ENCODE measurements at regions not wholly inside any gene's neighbourhood (a gene's known extent, or its start where the extent isn't known, plus 50 kb on each side); places are given as distances from the start of the nearest gene placed in this dataset.
A peak's percentile ranks its signal among the peaks of the same experiment; 100 is the strongest.
"Not testable (repeated sequence)": the region's sequence is repeated elsewhere in the genome, so short reads cannot be mapped to it uniquely, and the experiment has no call there.

DNA sequence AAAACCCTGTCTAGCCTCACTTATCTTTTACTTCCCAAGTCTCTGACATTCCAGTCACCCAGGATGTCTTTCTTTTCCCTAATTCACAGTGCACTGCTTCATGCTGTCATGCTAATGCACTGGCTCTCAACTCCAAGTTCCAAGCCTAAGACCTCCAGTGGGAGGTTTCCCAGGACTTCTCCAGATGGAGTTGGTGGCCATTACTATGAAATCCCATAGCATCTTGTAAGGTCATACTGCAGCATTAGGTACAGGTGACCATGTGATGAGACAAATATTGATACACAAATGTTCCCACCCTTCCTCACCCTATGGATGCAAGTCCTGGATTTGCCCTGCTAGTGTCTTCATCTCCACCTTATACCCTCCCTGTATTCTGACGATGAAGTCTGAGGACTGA, 138.6 kb upstream of the PRICKLE2 start:
- TF ChIP-seq EZH2phosphoT487 (IDR thresholded peaks at IDR 0.05; ENCODE audit: insufficient read depth, low read depth): no peak
- no peak for TF ChIP-seq EZH2 (IDR thresholded peaks at IDR 0.05; ENCODE audit: insufficient read depth, poor library complexity, severe bottlenecking)
- Histone ChIP-seq H3K79me2 (ENCODE audit: insufficient read depth) (no peaks in the 10 kb centered on the region), H3K9ac (no peak overlapping the region), H3K4me3 (no peak overlapping the region), H2AFZ (no peak overlapping the region), H3K4me1 (ENCODE audit: insufficient read depth) (no peaks in the 10 kb centered on the region), H3K9me3 (ENCODE audit: low read depth) (no peaks in the 10 kb centered on the region), H4K20me1 (ENCODE audit: insufficient read depth) (no peaks in the 10 kb centered on the region), H3F3A (ENCODE audit: insufficient read depth) (no peaks in the 10 kb centered on the region), H3K27me3 (replicated peaks; ENCODE audit: insufficient read depth) (no peaks in the 10 kb centered on the region), H3K4me2 (ENCODE audit: unreplicated experiment) (no peak overlapping the region), H3K9me2 (ENCODE audit: insufficient read depth) (no peaks in the 10 kb centered on the region), H3K36me3 (ENCODE audit: low read depth) (no peaks in the 10 kb centered on the region), H3K27ac (no peak overlapping the region)
- DNase-seq: no peak
- 95 to 96% methylated on average over 1 of the region's 1 CpG for WGBS, 2 experiments (ENCODE audit: low coverage in 1 of 2, low lambda C conversion rate in 2 of 2, missing lambda C conversion rate in 2 of 2)
- in situ Hi-C loops (cut with MboI): no loop called here

DNA sequence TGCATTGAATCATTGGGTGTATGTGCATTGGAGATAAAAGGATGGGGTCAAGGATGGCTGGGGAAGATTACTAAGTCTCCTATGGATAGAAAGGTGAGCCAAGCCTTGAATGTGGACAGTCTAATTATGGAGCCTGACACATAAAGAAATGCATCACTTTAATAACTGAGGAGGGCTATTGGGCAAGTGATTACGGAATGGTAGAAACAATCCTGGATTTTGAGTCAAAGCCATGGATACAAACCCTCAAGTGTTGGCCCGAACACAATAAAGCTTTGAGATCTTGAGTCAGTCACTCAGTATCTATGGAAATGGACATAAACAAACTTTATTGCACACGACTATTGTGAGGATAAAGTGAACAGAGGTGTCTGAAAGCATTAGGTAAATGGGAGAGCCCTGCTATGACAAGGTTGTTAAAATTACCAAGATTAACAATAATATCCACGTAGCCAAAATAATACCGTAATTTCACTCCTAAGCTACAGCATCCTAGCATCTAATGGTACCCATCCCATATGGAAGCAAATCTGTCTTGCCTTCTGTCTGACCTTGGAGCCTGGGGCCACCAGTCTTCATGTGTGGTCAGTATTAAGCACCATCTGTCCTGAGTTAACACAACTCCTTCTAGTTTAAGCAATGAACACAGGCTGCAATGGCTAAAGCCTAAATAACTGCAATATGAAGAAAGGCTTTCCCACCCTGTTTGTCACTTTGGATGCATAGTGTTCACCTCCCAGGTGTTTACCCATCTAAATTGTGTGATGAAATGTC, 136.9 kb upstream of the PRICKLE2 start:
- H3K36me3 ChIP-seq (ENCODE audit: low read depth): no peaks in the 10 kb centered on the region
- DNase-seq: peak; percentile 55
- no peaks in the 10 kb centered on the region for H3K79me2 ChIP-seq (ENCODE audit: insufficient read depth)
- H3F3A ChIP-seq (ENCODE audit: insufficient read depth): no peaks in the 10 kb centered on the region
- H4K20me1 ChIP-seq (ENCODE audit: insufficient read depth): no peaks in the 10 kb centered on the region
- H3K27me3 ChIP-seq (replicated peaks; ENCODE audit: insufficient read depth): no peaks in the 10 kb centered on the region
- H3K9me3 ChIP-seq (ENCODE audit: low read depth): no peaks in the 10 kb centered on the region
- in situ Hi-C loops (cut with MboI): no loop called here
- H2AFZ ChIP-seq: no peak overlapping the region
- TF ChIP-seq EZH2phosphoT487 (IDR thresholded peaks at IDR 0.05; ENCODE audit: insufficient read depth, low read depth): no peak
- no peak for TF ChIP-seq EZH2 (IDR thresholded peaks at IDR 0.05; ENCODE audit: insufficient read depth, poor library complexity, severe bottlenecking)
- no peaks in the 10 kb centered on the region for H3K4me1 ChIP-seq (ENCODE audit: insufficient read depth)
- no peak overlapping the region for H3K4me2 ChIP-seq (ENCODE audit: unreplicated experiment)
- no peak overlapping the region for H3K9ac ChIP-seq
- no peak overlapping the region for H3K4me3 ChIP-seq
- WGBS, 2 experiments (ENCODE audit: low coverage in 1 of 2, low lambda C conversion rate in 2 of 2, missing lambda C conversion rate in 2 of 2): 77 to 81% methylated on average over 5 of the region's 5 CpGs
- no peaks in the 10 kb centered on the region for H3K9me2 ChIP-seq (ENCODE audit: insufficient read depth)
- H3K27ac ChIP-seq: no peak overlapping the region

DNA sequence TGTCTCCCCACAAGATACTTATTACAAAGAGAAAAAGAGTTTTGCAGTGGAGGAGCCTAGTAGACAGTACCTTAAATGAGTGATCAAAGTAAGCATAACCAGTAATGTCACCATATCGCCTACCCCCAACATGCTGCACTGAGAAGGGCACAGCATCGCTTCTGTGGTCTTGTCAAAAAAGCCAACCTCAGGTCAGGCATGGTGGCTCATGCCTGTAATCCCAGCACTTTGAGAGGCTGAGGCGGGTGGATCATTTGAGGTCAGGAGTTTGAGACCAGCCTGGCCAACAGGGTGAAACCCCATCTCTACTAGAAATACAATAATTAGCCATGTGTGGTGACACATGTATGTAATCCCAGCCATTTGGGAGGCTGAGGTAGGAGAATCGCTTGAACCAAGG, 135.8 kb upstream of the PRICKLE2 start:
- H3K9me3 ChIP-seq (ENCODE audit: low read depth); in situ Hi-C loops (cut with MboI); H3K4me2 ChIP-seq (ENCODE audit: unreplicated experiment); H3K79me2 ChIP-seq (ENCODE audit: insufficient read depth); H3K27me3 ChIP-seq (replicated peaks; ENCODE audit: insufficient read depth); H3K27ac ChIP-seq; H3K9me2 ChIP-seq (ENCODE audit: insufficient read depth); H3K4me3 ChIP-seq; H2AFZ ChIP-seq; H3K4me1 ChIP-seq (ENCODE audit: insufficient read depth); H4K20me1 ChIP-seq (ENCODE audit: insufficient read depth); H3F3A ChIP-seq (ENCODE audit: insufficient read depth); DNase-seq; H3K36me3 ChIP-seq (ENCODE audit: low read depth); H3K9ac ChIP-seq: not testable (repeated sequence)
- WGBS, 2 experiments (ENCODE audit: low coverage in 1 of 2, low lambda C conversion rate in 2 of 2, missing lambda C conversion rate in 2 of 2): 96 to 97% methylated on average over 4 of the region's 4 CpGs

DNA sequence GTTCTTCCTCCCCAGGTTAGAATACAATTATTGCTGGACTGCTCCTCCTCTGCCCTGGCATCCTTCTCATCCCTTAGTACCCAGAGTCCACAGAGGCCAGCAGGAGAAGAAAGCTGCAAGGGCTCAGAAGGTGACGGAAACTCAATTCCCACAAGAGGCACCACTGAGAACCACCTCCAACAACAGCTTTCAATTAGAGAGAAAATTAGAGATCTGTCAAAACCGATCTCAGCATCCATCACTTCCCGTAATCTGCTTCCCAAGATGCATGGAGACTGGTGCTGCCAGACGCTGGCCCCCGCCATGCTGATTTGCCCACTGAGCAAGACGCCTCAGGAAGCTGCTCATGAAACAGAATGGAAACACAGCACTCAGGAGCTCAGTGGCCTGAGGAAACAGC, 135.0 kb upstream of the PRICKLE2 start:
- WGBS, 2 experiments (ENCODE audit: low coverage in 1 of 2, low lambda C conversion rate in 2 of 2, missing lambda C conversion rate in 2 of 2): 83 to 87% methylated on average over 6 of the region's 6 CpGs
- Histone ChIP-seq H3K9ac (no peak overlapping the region), H3K4me2 (ENCODE audit: unreplicated experiment) (no peak overlapping the region), H4K20me1 (ENCODE audit: insufficient read depth) (no peaks in the 10 kb centered on the region), H3K4me1 (ENCODE audit: insufficient read depth) (peaks cover 6% of the 10 kb centered on the region), H3K9me3 (ENCODE audit: low read depth) (no peaks in the 10 kb centered on the region), H2AFZ (no peak overlapping the region), H3K9me2 (ENCODE audit: insufficient read depth) (no peaks in the 10 kb centered on the region), H3K4me3 (no peak overlapping the region), H3F3A (ENCODE audit: insufficient read depth) (no peaks in the 10 kb centered on the region), H3K27ac (no peak overlapping the region), H3K36me3 (ENCODE audit: low read depth) (no peaks in the 10 kb centered on the region), H3K79me2 (ENCODE audit: insufficient read depth) (no peaks in the 10 kb centered on the region), H3K27me3 (replicated peaks; ENCODE audit: insufficient read depth) (no peaks in the 10 kb centered on the region)
- no peak for TF ChIP-seq EZH2phosphoT487 (IDR thresholded peaks at IDR 0.05; ENCODE audit: insufficient read depth, low read depth)
- TF ChIP-seq EZH2 (IDR thresholded peaks at IDR 0.05; ENCODE audit: insufficient read depth, poor library complexity, severe bottlenecking): no peak
- DNase-seq: no peak
- in situ Hi-C loops (cut with MboI): no loop called here

DNA sequence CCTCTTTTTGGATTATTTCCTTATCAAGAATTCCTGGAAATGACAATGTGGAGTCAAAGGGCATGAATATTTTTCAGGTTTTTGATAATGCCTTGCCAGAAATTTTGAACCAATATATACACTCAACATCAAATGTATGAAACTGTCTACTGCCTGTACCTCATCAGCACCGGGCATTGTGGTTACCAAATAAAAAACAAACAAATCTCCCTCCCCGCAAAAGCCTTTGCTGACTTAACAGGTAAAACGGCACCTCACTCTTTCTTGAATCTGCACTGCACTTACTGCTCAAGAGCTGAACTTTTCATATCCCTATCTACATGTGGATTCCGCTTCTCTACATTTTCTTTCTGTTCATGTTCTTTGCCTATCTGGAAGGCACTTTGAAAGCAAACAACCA, 134.5 kb upstream of the PRICKLE2 start:
- no peak for DNase-seq
- H3K27ac ChIP-seq: no peak overlapping the region
- no peaks in the 10 kb centered on the region for H4K20me1 ChIP-seq (ENCODE audit: insufficient read depth)
- no peak overlapping the region for H3K9ac ChIP-seq
- in situ Hi-C loops (cut with MboI): no loop called here
- H3K4me2 ChIP-seq (ENCODE audit: unreplicated experiment): no peak overlapping the region
- H3K4me1 ChIP-seq (ENCODE audit: insufficient read depth): peaks cover 11% of the 10 kb centered on the region
- H3F3A ChIP-seq (ENCODE audit: insufficient read depth): 0 out of 2 replicates have a peak, but pooled peaks cover 1% of the 10 kb centered on the region
- H2AFZ ChIP-seq: no peak overlapping the region
- H3K9me3 ChIP-seq (ENCODE audit: low read depth): no peaks in the 10 kb centered on the region
- no peaks in the 10 kb centered on the region for H3K79me2 ChIP-seq (ENCODE audit: insufficient read depth)
- H3K27me3 ChIP-seq (replicated peaks; ENCODE audit: insufficient read depth): no peaks in the 10 kb centered on the region
- H3K4me3 ChIP-seq: no peak overlapping the region
- TF ChIP-seq EZH2phosphoT487 (IDR thresholded peaks at IDR 0.05; ENCODE audit: insufficient read depth, low read depth) (no peak), EZH2 (IDR thresholded peaks at IDR 0.05; ENCODE audit: insufficient read depth, poor library complexity, severe bottlenecking) (no peak)
- H3K9me2 ChIP-seq (ENCODE audit: insufficient read depth): no peaks in the 10 kb centered on the region
- no peaks in the 10 kb centered on the region for H3K36me3 ChIP-seq (ENCODE audit: low read depth)
- WGBS, 2 experiments (ENCODE audit: low coverage in 1 of 2, low lambda C conversion rate in 2 of 2, missing lambda C conversion rate in 2 of 2): 88 to 89% methylated on average over 4 of the region's 4 CpGs

Data from GM23248 (cell line).